ENCODE measurements at regions not wholly inside any gene's neighbourhood (a gene's known extent, or its start where the extent isn't known, plus 50 kb on each side); places are given as distances from the start of the nearest gene placed in this dataset.

DNA sequence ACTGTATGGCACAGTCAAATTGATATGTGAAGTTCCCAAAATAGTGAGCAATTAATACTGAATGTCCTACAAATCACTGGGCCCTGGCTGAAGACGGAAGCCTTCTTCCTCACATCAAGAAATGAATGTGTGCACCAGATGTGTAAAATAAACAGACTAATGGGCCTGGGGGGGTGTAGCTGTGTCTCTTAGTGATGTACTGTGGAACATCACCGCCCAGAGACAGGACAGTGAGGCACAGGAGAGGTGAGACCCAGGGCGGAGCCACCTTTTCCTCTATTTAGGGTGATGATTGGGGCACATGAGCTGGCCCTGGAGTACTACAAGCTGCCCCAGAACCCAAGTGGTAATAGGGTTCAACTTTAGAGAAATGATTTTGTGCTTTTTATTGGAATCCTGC, 368.5 kb upstream of the ARID1B start:
- Histone ChIP-seq H3K4me1 (ENCODE audit: control insufficient read depth in 1 of 2, insufficient read depth in 2 of 2, low read length in 2 of 2) (no peaks in the 10 kb centered on the region), H2AFZ (ENCODE audit: low read depth, low read length, poor library complexity, severe bottlenecking) (no peak overlapping the region), H3K79me2 (ENCODE audit: insufficient read depth, low read length) (no peaks in the 10 kb centered on the region), H3K4me3 (replicated peaks in 1 of 2; ENCODE audit: low read depth in 1 of 2, low read length in 2 of 2) (no peak overlapping the region), H3K9ac (ENCODE audit: low read length) (no peak overlapping the region), H3K27me3 (ENCODE audit: insufficient read depth, low read length) (no peaks in the 10 kb centered on the region), H3K36me3 (ENCODE audit: control insufficient read depth in 1 of 2, insufficient read depth in 2 of 2, low read length in 2 of 2) (no peaks in the 10 kb centered on the region), H3K9me2 (ENCODE audit: insufficient read depth) (no peaks in the 10 kb centered on the region), H3K27ac (ENCODE audit: low read depth, low read length) (no peak overlapping the region), H3K4me2 (ENCODE audit: low read length) (no peak overlapping the region), H3K9me3 (ENCODE audit: control insufficient read depth in 1 of 2, insufficient read depth in 1 of 2, low read depth in 1 of 2, low read length in 2 of 2) (no peaks in the 10 kb centered on the region), H4K20me1 (ENCODE audit: insufficient read depth) (no peaks in the 10 kb centered on the region)
- intact Hi-C loops (cut with micrococcal nuclease), result loop anchor here (5.0 kb wide), 2 partner anchors 236 to 1081 kb away; no protein-coding TSS in a partner anchor
- no TSS peak for BruUV-seq (replicated peaks)
- ChIA-PET RAD21 (ENCODE audit: low non-redundant PET in 1 of 2, low total read pairs in 2 of 2, uncharacterized antibody in 2 of 2, unreplicated experiment in 2 of 2) (no interaction called here), POLR2A (no interaction called here), CTCF (no interaction called here)
- TF ChIP-seq EZH2 (IDR thresholded peaks at IDR 0.05) (no peak), SRF (IDR thresholded peaks at IDR 0.05; ENCODE audit: low read depth) (no peak)
- no peak for DNase-seq (ENCODE audit: low read depth, low spot score)
- ATAC-seq, result no peak

DNA sequence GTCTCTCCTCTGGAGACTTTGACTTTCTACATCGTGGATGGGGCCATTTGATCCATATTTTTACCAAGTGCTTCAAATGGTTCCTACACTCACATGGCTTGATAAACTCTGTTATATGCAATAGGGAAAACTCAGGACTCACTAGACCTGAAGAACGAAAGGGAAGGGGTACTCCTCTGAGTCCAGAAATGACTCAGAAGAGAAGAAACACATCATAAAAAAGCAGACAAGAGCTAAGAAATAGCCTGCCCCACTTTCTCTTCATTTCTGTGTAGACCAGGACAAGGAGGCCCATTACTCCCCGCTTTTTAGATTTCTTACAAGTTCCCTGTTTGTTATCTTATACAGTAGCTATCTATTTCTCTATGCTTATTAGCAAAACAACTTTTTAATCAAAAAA, 369.8 kb upstream of the ARID1B start:
- Histone ChIP-seq H3K4me2 (ENCODE audit: low read length) (no peak overlapping the region), H3K9me2 (ENCODE audit: insufficient read depth) (no peaks in the 10 kb centered on the region), H3K27me3 (ENCODE audit: insufficient read depth, low read length) (no peaks in the 10 kb centered on the region), H3K9me3 (ENCODE audit: control insufficient read depth in 1 of 2, insufficient read depth in 1 of 2, low read depth in 1 of 2, low read length in 2 of 2) (no peaks in the 10 kb centered on the region), H2AFZ (ENCODE audit: low read depth, low read length, poor library complexity, severe bottlenecking) (no peak overlapping the region), H4K20me1 (ENCODE audit: insufficient read depth) (no peaks in the 10 kb centered on the region), H3K4me3 (replicated peaks in 1 of 2; ENCODE audit: low read depth in 1 of 2, low read length in 2 of 2) (no peak overlapping the region), H3K9ac (ENCODE audit: low read length) (no peak overlapping the region), H3K27ac (ENCODE audit: low read depth, low read length) (no peak overlapping the region), H3K4me1 (ENCODE audit: control insufficient read depth in 1 of 2, insufficient read depth in 2 of 2, low read length in 2 of 2) (no peaks in the 10 kb centered on the region), H3K36me3 (ENCODE audit: control insufficient read depth in 1 of 2, insufficient read depth in 2 of 2, low read length in 2 of 2) (no peaks in the 10 kb centered on the region), H3K79me2 (ENCODE audit: insufficient read depth, low read length) (no peaks in the 10 kb centered on the region)
- ChIA-PET RAD21 (ENCODE audit: low non-redundant PET in 1 of 2, low total read pairs in 2 of 2, uncharacterized antibody in 2 of 2, unreplicated experiment in 2 of 2) (no interaction called here), CTCF (no interaction called here), POLR2A (no interaction called here)
- TF ChIP-seq RAD21 (IDR thresholded peaks at IDR 0.05; ENCODE audit: low read depth) (no peak), EZH2phosphoT487 (IDR thresholded peaks at IDR 0.05; ENCODE audit: borderline replicate concordance) (no peak)
- intact Hi-C loops (cut with micrococcal nuclease), result loop anchor here (5.0 kb wide), 2 partner anchors 235 to 1080 kb away; no protein-coding TSS in a partner anchor
- ATAC-seq (no peak), DNase-seq (ENCODE audit: low read depth, low spot score) (no peak)
- no TSS peak for BruUV-seq (replicated peaks)

DNA sequence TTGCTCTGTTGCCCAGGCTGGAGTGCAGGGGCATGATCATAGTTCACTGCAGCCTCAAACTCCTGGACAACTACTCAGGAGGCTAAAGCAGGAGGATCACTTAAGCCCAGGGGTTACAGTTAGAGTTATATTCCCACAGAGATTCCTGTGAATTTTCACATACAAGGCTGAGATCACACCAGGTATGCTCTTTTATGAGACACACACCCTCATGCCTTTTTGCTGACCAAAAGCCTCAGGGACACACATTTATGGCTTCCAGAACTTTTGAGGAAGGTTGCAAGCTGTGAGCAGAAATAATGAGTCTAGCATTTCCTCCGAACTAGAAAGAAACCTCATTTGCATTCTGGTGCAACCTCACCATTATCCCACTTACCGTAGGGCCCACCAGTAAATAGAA, 370.5 kb upstream of the ARID1B start:
- no peak for ATAC-seq
- no TSS peak for BruUV-seq (replicated peaks)
- RAD21 ChIA-PET (ENCODE audit: low non-redundant PET in 1 of 2, low total read pairs in 2 of 2, uncharacterized antibody in 2 of 2, unreplicated experiment in 2 of 2), result no interaction called here
- POLR2A ChIA-PET, result no interaction called here
- Histone ChIP-seq H3K79me2 (ENCODE audit: insufficient read depth, low read length) (no peaks in the 10 kb centered on the region), H4K20me1 (ENCODE audit: insufficient read depth) (no peaks in the 10 kb centered on the region), H3K27me3 (ENCODE audit: insufficient read depth, low read length) (no peaks in the 10 kb centered on the region), H3K4me1 (ENCODE audit: control insufficient read depth in 1 of 2, insufficient read depth in 2 of 2, low read length in 2 of 2) (no peaks in the 10 kb centered on the region), H3K36me3 (ENCODE audit: control insufficient read depth in 1 of 2, insufficient read depth in 2 of 2, low read length in 2 of 2) (no peaks in the 10 kb centered on the region), H3K9me3 (ENCODE audit: control insufficient read depth in 1 of 2, insufficient read depth in 1 of 2, low read depth in 1 of 2, low read length in 2 of 2) (no peaks in the 10 kb centered on the region), H3K9ac (ENCODE audit: low read length) (no peak overlapping the region), H3K4me2 (ENCODE audit: low read length) (no peak overlapping the region), H3K27ac (ENCODE audit: low read depth, low read length) (no peak overlapping the region), H3K9me2 (ENCODE audit: insufficient read depth) (no peaks in the 10 kb centered on the region), H3K4me3 (replicated peaks in 1 of 2; ENCODE audit: low read depth in 1 of 2, low read length in 2 of 2) (no peak overlapping the region), H2AFZ (ENCODE audit: low read depth, low read length, poor library complexity, severe bottlenecking) (no peak overlapping the region)
- intact Hi-C loops (cut with micrococcal nuclease), result loop anchor here (5.0 kb wide), 2 partner anchors 234 to 1079 kb away; no protein-coding TSS in a partner anchor
- no peak for DNase-seq (ENCODE audit: low read depth, low spot score)
- CTCF ChIA-PET, result no interaction called here
- TF ChIP-seq SP1 (IDR thresholded peaks at IDR 0.05; ENCODE audit: low read depth) (no peak), SIN3A (IDR thresholded peaks at IDR 0.05; ENCODE audit: low read depth) (no peak)
